ENCODE measurements at regions not wholly inside any gene's neighbourhood (a gene's known extent, or its start where the extent isn't known, plus 50 kb on each side); places are given as distances from the start of the nearest gene placed in this dataset.

DNA sequence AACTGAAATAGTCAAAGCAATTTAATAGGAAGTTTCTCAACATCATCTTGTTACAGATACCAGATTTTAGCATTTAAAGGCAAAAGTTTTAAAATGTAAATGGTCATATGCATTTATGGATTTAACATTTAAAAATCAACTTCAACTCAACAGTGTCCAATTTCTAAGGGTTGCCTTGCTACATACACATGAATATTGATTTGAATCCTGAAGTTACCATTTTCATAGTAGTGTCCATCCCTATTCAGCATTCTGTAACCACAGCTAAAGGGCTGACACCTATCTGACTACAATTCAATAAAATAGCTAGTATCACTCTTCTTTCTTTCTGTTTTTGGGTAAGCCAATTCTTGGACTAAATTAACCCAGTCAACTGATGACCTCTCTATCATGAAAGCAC, 164.0 kb upstream of the CFAP20DC start:
- no peak overlapping the region for H3K9ac ChIP-seq (ENCODE audit: control insufficient read depth, insufficient read depth, low read length)
- SMC1A ChIA-PET (ENCODE audit: uncharacterized antibody, unreplicated experiment) = interaction anchor here (0.7 to 4.6 kb wide), 21 partner anchors 12 to 645 kb away, joined by 3 to 57 read pairs (median 8); no protein-coding TSS in a partner anchor
- no peak for ATAC-seq
- H2AFZ ChIP-seq (ENCODE audit: control insufficient read depth, low read depth, low read length) = no peak overlapping the region
- intact Hi-C loops (cut with micrococcal nuclease; ENCODE audit: unreplicated experiment) (loop anchor here (2.0 to 5.0 kb wide), 6 partner anchors 33 to 361 kb away; no protein-coding TSS in a partner anchor), in situ Hi-C loops (cut with MboI) (loop anchor here (5.0 kb wide), 2 partner anchors 358 to 648 kb away; no protein-coding TSS in a partner anchor)
- CTCF ChIA-PET = interaction anchor here (0.9 to 6.4 kb wide), 12 partner anchors 21 to 645 kb away, joined by 3 to 75 read pairs (median 4); no protein-coding TSS in a partner anchor
- no peaks in the 10 kb centered on the region for H3K4me1 ChIP-seq (ENCODE audit: control insufficient read depth, insufficient read depth, low read length)
- H3K27ac ChIP-seq (ENCODE audit: control insufficient read depth, insufficient read depth) = no peak overlapping the region
- H3K27me3 ChIP-seq (replicated peaks in 1 of 2; ENCODE audit: control insufficient read depth in 2 of 2, insufficient read depth in 2 of 2, low read length in 1 of 2) = no peaks in the 10 kb centered on the region
- no peaks in the 10 kb centered on the region for H4K20me1 ChIP-seq (ENCODE audit: control insufficient read depth, insufficient read depth)
- H3K9me3 ChIP-seq (replicated peaks; ENCODE audit: control insufficient read depth, insufficient read depth, low read length) = no peaks in the 10 kb centered on the region
- POLR2A ChIA-PET = no interaction called here
- H3K36me3 ChIP-seq (ENCODE audit: control insufficient read depth in 2 of 2, insufficient read depth in 2 of 2, low read length in 1 of 2) = no peaks in the 10 kb centered on the region
- DNase-seq (ENCODE audit: low read depth, low spot score) = no peak
- FAIRE-seq = no peak
- RAD21 ChIA-PET (ENCODE audit: unreplicated experiment) = interaction anchor here (0.6 to 4.5 kb wide), 16 partner anchors 21 to 643 kb away, joined by 3 to 33 read pairs (median 4); no protein-coding TSS in a partner anchor
- TF ChIP-seq, protein P1, sequence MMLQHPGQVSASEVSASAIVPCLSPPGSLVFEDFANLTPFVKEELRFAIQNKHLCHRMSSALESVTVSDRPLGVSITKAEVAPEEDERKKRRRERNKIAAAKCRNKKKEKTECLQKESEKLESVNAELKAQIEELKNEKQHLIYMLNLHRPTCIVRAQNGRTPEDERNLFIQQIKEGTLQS (IDR thresholded peaks at IDR 0.05; ENCODE audit: borderline replicate concordance, extremely low read depth, low read depth, low read length) = no peak
- TF ChIP-seq ZNF217 (IDR thresholded peaks at IDR 0.05) = no peak
- TF ChIP-seq, protein P2, sequence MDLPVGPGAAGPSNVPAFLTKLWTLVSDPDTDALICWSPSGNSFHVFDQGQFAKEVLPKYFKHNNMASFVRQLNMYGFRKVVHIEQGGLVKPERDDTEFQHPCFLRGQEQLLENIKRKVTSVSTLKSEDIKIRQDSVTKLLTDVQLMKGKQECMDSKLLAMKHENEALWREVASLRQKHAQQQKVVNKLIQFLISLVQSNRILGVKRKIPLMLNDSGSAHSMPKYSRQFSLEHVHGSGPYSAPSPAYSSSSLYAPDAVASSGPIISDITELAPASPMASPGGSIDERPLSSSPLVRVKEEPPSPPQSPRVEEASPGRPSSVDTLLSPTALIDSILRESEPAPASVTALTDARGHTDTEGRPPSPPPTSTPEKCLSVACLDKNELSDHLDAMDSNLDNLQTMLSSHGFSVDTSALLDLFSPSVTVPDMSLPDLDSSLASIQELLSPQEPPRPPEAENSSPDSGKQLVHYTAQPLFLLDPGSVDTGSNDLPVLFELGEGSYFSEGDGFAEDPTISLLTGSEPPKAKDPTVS (IDR thresholded peaks at IDR 0.05; ENCODE audit: low read depth, low read length) = no peak
- H3K79me2 ChIP-seq (ENCODE audit: control insufficient read depth, insufficient read depth, low read length) = no peaks in the 10 kb centered on the region
- no peak overlapping the region for H3K4me2 ChIP-seq (ENCODE audit: control insufficient read depth, insufficient read depth)
- no peak overlapping the region for H3K4me3 ChIP-seq
- no TSS peak for BruUV-seq (replicated peaks)

DNA sequence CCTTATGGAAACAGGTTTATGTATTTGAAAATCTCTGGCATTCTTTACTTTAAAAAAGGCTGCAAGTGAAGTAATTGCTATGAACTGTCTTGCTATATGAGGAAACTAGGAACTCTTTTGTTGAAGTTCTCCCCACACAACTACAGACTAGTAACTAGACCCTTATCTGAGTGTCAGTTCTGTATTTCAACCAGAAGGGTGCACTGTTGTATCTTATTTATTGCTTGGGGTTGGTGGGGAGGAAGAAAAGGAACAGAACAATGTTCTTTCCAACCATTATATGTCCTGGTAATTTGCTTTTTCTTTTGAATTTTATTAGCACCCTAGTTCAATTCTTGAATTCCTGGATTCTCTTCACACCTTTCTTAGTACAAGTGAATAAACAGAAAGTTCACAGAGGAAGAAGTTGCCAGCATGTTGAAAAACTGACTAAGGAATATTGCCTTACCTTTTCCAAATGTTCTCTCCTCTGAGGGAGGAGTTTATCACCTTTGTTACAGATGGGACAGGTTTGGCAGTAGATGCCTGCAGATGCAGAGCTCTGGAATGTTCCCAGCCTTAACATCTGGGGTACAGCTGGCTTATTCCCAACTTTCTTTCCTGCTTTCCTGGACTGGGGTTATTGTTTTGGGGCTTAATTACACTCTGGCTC, 162.4 kb upstream of the CFAP20DC start:
- Histone ChIP-seq H3K36me3 (ENCODE audit: control insufficient read depth in 2 of 2, insufficient read depth in 2 of 2, low read length in 1 of 2) (no peaks in the 10 kb centered on the region), H3K4me1 (ENCODE audit: control insufficient read depth, insufficient read depth, low read length) (no peaks in the 10 kb centered on the region), H3K27me3 (replicated peaks in 1 of 2; ENCODE audit: control insufficient read depth in 2 of 2, insufficient read depth in 2 of 2, low read length in 1 of 2) (no peaks in the 10 kb centered on the region), H3K4me2 (ENCODE audit: control insufficient read depth, insufficient read depth) (no peak overlapping the region), H3K4me3 (no peak overlapping the region), H3K27ac (ENCODE audit: control insufficient read depth, insufficient read depth) (no peak overlapping the region), H3K9ac (ENCODE audit: control insufficient read depth, insufficient read depth, low read length) (no peak overlapping the region), H4K20me1 (ENCODE audit: control insufficient read depth, insufficient read depth) (no peaks in the 10 kb centered on the region), H3K79me2 (ENCODE audit: control insufficient read depth, insufficient read depth, low read length) (no peaks in the 10 kb centered on the region), H2AFZ (ENCODE audit: control insufficient read depth, low read depth, low read length) (no peak overlapping the region), H3K9me3 (replicated peaks; ENCODE audit: control insufficient read depth, insufficient read depth, low read length) (no peaks in the 10 kb centered on the region)
- ChIA-PET CTCF (interaction anchor here (0.7 to 6.4 kb wide), 31 partner anchors 23 to 647 kb away, joined by 3 to 75 read pairs (median 6); no protein-coding TSS in a partner anchor), SMC1A (ENCODE audit: uncharacterized antibody, unreplicated experiment) (interaction anchor here (0.6 to 4.6 kb wide), 47 partner anchors 17 to 646 kb away, joined by 3 to 57 read pairs (median 4); no protein-coding TSS in a partner anchor), RAD21 (ENCODE audit: unreplicated experiment) (interaction anchor here (0.8 to 4.5 kb wide), 21 partner anchors 23 to 662 kb away, joined by 3 to 33 read pairs (median 4); no protein-coding TSS in a partner anchor), POLR2A (no interaction called here)
- DNase-seq (ENCODE audit: low read depth, low spot score) (peak; percentile 19), FAIRE-seq (peak; percentile 93), ATAC-seq (peak; percentile 97)
- intact Hi-C loops (cut with micrococcal nuclease; ENCODE audit: unreplicated experiment) = loop anchor here (1.0 to 5.0 kb wide), 9 partner anchors 35 to 645 kb away; no protein-coding TSS in a partner anchor
- in situ Hi-C loops (cut with MboI) = loop anchor here (5.0 kb wide), 2 partner anchors 360 to 650 kb away; no protein-coding TSS in a partner anchor
- BruUV-seq (replicated peaks) = no TSS peak
- TF ChIP-seq IKZF2 (IDR thresholded peaks at IDR 0.05) (peak; percentile 36; a peak in 1 of 4 replicates), STAT1 (conservative IDR thresholded peaks at IDR 0.05) (no peak), TCF12 (IDR thresholded peaks at IDR 0.05; ENCODE audit: low read depth, low read length) (no peak), JUND (IDR thresholded peaks at IDR 0.05; ENCODE audit: low read depth, low read length) (no peak), IKZF1 (conservative IDR thresholded peaks at IDR 0.05) (0 out of 2 replicates have a peak, but pooled peaks have one; percentile 31), RAD21 (IDR thresholded peaks at IDR 0.05; ENCODE audit: insufficient read depth, low read depth, low read length) (peak; percentile 92)
- TF ChIP-seq, protein P3, sequence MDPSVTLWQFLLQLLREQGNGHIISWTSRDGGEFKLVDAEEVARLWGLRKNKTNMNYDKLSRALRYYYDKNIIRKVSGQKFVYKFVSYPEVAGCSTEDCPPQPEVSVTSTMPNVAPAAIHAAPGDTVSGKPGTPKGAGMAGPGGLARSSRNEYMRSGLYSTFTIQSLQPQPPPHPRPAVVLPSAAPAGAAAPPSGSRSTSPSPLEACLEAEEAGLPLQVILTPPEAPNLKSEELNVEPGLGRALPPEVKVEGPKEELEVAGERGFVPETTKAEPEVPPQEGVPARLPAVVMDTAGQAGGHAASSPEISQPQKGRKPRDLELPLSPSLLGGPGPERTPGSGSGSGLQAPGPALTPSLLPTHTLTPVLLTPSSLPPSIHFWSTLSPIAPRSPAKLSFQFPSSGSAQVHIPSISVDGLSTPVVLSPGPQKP (IDR thresholded peaks at IDR 0.05; ENCODE audit: low read depth, low read length) = no peak
- TF ChIP-seq, protein P4, sequence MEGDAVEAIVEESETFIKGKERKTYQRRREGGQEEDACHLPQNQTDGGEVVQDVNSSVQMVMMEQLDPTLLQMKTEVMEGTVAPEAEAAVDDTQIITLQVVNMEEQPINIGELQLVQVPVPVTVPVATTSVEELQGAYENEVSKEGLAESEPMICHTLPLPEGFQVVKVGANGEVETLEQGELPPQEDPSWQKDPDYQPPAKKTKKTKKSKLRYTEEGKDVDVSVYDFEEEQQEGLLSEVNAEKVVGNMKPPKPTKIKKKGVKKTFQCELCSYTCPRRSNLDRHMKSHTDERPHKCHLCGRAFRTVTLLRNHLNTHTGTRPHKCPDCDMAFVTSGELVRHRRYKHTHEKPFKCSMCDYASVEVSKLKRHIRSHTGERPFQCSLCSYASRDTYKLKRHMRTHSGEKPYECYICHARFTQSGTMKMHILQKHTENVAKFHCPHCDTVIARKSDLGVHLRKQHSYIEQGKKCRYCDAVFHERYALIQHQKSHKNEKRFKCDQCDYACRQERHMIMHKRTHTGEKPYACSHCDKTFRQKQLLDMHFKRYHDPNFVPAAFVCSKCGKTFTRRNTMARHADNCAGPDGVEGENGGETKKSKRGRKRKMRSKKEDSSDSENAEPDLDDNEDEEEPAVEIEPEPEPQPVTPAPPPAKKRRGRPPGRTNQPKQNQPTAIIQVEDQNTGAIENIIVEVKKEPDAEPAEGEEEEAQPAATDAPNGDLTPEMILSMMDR (IDR thresholded peaks at IDR 0.05 in 2 of 3, conservative IDR thresholded peaks at IDR 0.05 in 1 of 3; ENCODE audit: control insufficient read depth in 2 of 3, extremely low read depth in 1 of 3, insufficient read depth in 1 of 3, low read depth in 3 of 3, low read length in 3 of 3) = peak; percentile 52 to 73 (median 66)
